Erythroblast (primary cell): ENCODE measurements at regions not wholly inside any gene's neighbourhood (a gene's known extent, or its start where the extent isn't known, plus 50 kb on each side); places are given as distances from the start of the nearest gene placed in this dataset.
"Not testable (repeated sequence)": the region's sequence is repeated elsewhere in the genome, so short reads cannot be mapped to it uniquely, and the experiment has no call there.

Experiments
- GATA1 ChIP-seq: IDR thresholded peaks from 2 replicates; pipeline ENCODE4 v1.6.1; 2011; ENCODE audit warnings: low read depth, mild to moderate bottlenecking, control low read depth, low read length, moderate library complexity
- POLR2A ChIP-seq: IDR thresholded peaks from 2 replicates; pipeline ENCODE4 v1.6.1; 2011; ENCODE audit warnings: mild to moderate bottlenecking, low read length

DNA sequence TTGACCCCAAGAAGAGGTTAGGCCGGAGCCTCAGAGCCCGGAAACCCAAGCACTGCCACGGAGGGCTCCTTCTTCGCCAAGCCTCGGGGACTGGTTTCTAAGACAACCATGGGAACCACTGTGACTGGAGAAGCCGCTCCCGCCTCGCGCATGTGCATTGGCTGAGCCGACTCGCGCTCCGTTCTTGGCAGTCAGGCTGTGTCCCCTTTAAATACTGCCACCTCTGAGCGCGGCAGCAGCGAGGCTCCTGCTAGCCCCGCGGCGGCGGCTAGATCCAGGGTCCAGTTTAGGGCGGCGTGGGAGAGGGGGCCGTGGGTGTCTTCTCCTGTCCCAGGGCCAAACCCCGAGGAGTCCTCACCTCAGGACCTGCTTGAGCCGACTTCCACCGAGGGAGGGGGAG lies 457.1 kb upstream of the ZNG1F start:
- TF ChIP-seq POLR2A, GATA1: not testable (repeated sequence)
